GM12878 (cell line): ENCODE measurements at regions not wholly inside any gene's neighbourhood (a gene's known extent, or its start where the extent isn't known, plus 50 kb on each side); places are given as distances from the start of the nearest gene placed in this dataset.

Source experiments
- ATAC-seq: fragments of 200-7000 bp; cut with Tn5 transposase; 3 replicates; pipeline ENCODE4 v1.9.1; 2020; ENCODE audit warnings: mild to moderate bottlenecking, moderate library complexity
- BruUV-seq: library from RNA; stranded (reverse); fragments of 400-500 nt; replicated peaks from 2 replicates; lab custom pipeline; 2021; lab: Mats Ljungman, UMichigan
- CTCF ChIA-PET: fragments of 300-600 bp; sonication (Branson Sonifier 250); formaldehyde crosslinking; extraction: SDS; loops from one replicate; lab custom pipeline; 2021; ENCODE audit warnings: inconsistent platforms; lab: Yijun Ruan, JAX
- POLR2A ChIA-PET: fragments of 350-600 bp; formaldehyde crosslinking; extraction: SDS; loops from one replicate; lab custom pipeline; 2021; ENCODE audit warnings: inconsistent platforms; lab: Charles Lee
- RAD21 ChIA-PET: fragments of 300-600 bp; sonication (Branson Sonifier 250); formaldehyde crosslinking; loops from one replicate; lab custom pipeline; 2023; ENCODE audit warnings: antibody characterized with exemption; ENCODE audit not compliant: unreplicated experiment; lab: Charles Lee
- SMC1A ChIA-PET: fragments of 300-600 bp; sonication (Branson Sonifier 250); formaldehyde crosslinking; loops from one replicate; lab custom pipeline; 2023; ENCODE audit not compliant: unreplicated experiment, uncharacterized antibody; lab: Charles Lee
- DNase-seq: peaks from one replicate; pipeline ENCODE4 v3.0.0-alpha.2; 2011; ENCODE audit warnings: low read depth, low spot score
- FAIRE-seq: peaks from 3 replicates; lab custom pipeline; 2011; peaks lifted over from hg19 to GRCh38; lab: Jason Lieb, UNC
- H2AFZ ChIP-seq: 2 replicates; pipeline ENCODE4 v1.6.0; 2011; ENCODE audit warnings: low read depth, low read length, control low read depth; ENCODE audit not compliant: control insufficient read depth
- H3K27ac ChIP-seq: 2 replicates; pipeline ENCODE4 v1.5.1; 2011; ENCODE audit warnings: control low read depth; ENCODE audit not compliant: control insufficient read depth, insufficient read depth
- H3K27me3 ChIP-seq, 2 experiments: replicated peaks in 1 of 2; 2 replicates each; pipeline versions ENCODE4 v1.6.0 to v1.6.1; 2011; ENCODE audit warnings: low read length in 1 of 2; ENCODE audit not compliant: control insufficient read depth in 2 of 2, insufficient read depth in 2 of 2
- H3K36me3 ChIP-seq, 2 experiments: 2 replicates each; pipeline ENCODE4 v1.5.1; 2011; ENCODE audit warnings: low read length in 1 of 2; ENCODE audit not compliant: control insufficient read depth in 2 of 2, insufficient read depth in 2 of 2
- H3K4me1 ChIP-seq: 2 replicates; pipeline ENCODE4 v1.6.1; 2011; ENCODE audit warnings: mild to moderate bottlenecking, low read length, moderate library complexity, mixed read lengths; ENCODE audit not compliant: control insufficient read depth, insufficient read depth
- H3K4me2 ChIP-seq: 2 replicates; pipeline ENCODE4 v1.6.0; 2011; ENCODE audit warnings: control low read depth; ENCODE audit not compliant: control insufficient read depth, insufficient read depth
- H3K4me3 ChIP-seq: fragments of 200-600 bp; sonication (generic); 2 replicates; pipeline ENCODE4 v1.5.1; 2016
- H3K79me2 ChIP-seq: 2 replicates; pipeline ENCODE4 v1.6.0; 2011; ENCODE audit warnings: low read length; ENCODE audit not compliant: control insufficient read depth, insufficient read depth
- H3K9ac ChIP-seq: 2 replicates; pipeline ENCODE4 v1.8.0; 2011; ENCODE audit warnings: low read length, control low read depth, mixed read lengths; ENCODE audit not compliant: control insufficient read depth, insufficient read depth
- H3K9me3 ChIP-seq: replicated peaks from 3 replicates; pipeline ENCODE4 v1.5.1; 2011; ENCODE audit warnings: mild to moderate bottlenecking, low read length; ENCODE audit not compliant: control insufficient read depth, insufficient read depth
- H4K20me1 ChIP-seq: 2 replicates; pipeline ENCODE4 v1.6.0; 2011; ENCODE audit not compliant: control insufficient read depth, insufficient read depth
- CBX5 ChIP-seq: sonication (generic); IDR thresholded peaks from 2 replicates; pipeline ENCODE4 v1.6.1; 2016; ENCODE audit warnings: low read depth, moderate library complexity, mild to moderate bottlenecking, inconsistent platforms
- CHD2 ChIP-seq: IDR thresholded peaks from 2 replicates; pipeline ENCODE4 v1.6.1; 2011; ENCODE audit warnings: low read depth, low read length, improper control_type of control experiment, borderline replicate concordance
- JUNB ChIP-seq: IDR thresholded peaks from 2 replicates; pipeline ENCODE4 v1.6.1; 2016; ENCODE audit warnings: antibody characterized with exemption, mild to moderate bottlenecking
- LARP7 ChIP-seq: fragments of 450-650 bp; IDR thresholded peaks from 2 replicates; pipeline ENCODE4 v1.6.1; 2017; ENCODE audit warnings: mild to moderate bottlenecking
- MTA2 ChIP-seq: fragments of 450-650 bp; IDR thresholded peaks from 2 replicates; pipeline ENCODE4 v1.6.1; 2016; ENCODE audit warnings: low read depth, mild to moderate bottlenecking, moderate library complexity
- NFYB ChIP-seq: IDR thresholded peaks from 2 replicates; pipeline ENCODE4 v1.6.1; 2011; ENCODE audit warnings: low read depth, mild to moderate bottlenecking, low read length, improper control_type of control experiment, moderate library complexity; ENCODE audit not compliant: insufficient read depth
- POLR2A ChIP-seq: IDR thresholded peaks from 2 replicates; pipeline ENCODE4 v1.6.1; 2011; ENCODE audit warnings: low read depth, mild to moderate bottlenecking, low read length
- SP1 ChIP-seq: IDR thresholded peaks from one replicate; pipeline ENCODE4 v1.6.1; 2011; ENCODE audit warnings: low read depth, low read length
- STAT3 ChIP-seq: IDR thresholded peaks from 2 replicates; pipeline ENCODE4 v1.6.1; 2011; ENCODE audit warnings: low read depth, low read length, improper control_type of control experiment
- ZBTB40 ChIP-seq: fragments of 450-650 bp; IDR thresholded peaks from 2 replicates; pipeline ENCODE4 v1.6.1; 2016; ENCODE audit warnings: mild to moderate bottlenecking, moderate library complexity, borderline replicate concordance
- ZNF622 ChIP-seq: fragments of 450-650 bp; IDR thresholded peaks from 2 replicates; pipeline ENCODE4 v1.6.1; 2017; ENCODE audit warnings: mild to moderate bottlenecking, inconsistent platforms
- WGBS: methylation state at CpG from one replicate; pipeline ENCODE4 v1.1.6; 2016; ENCODE audit warnings: low lambda C conversion rate; ENCODE audit not compliant: insufficient replicate concordance, insufficient coverage; ENCODE audit errors: missing lambda C conversion rate; 5-methylcytosine and 5-hydroxymethylcytosine counted together
- in situ Hi-C: fragments of 300-500 bp; cut with MboI; formaldehyde crosslinking; loops from 9 replicates; pipeline ENCODE4 v1.14.3; 2018; ENCODE audit warnings: mixed read lengths
- intact Hi-C: fragments of 100-400 bp; cut with micrococcal nuclease; formaldehyde crosslinking; loops from one replicate; pipeline ENCODE4 v1.14.2; 2022; ENCODE audit not compliant: unreplicated experiment

GRCh38 chr21:28247454-28248020, 745.1 kb downstream of the LTN1 start:
- DNase-seq (no peak), ATAC-seq (no peak), FAIRE-seq (no peak)
- H3K36me3 ChIP-seq = no peaks in the 10 kb centered on the region
- ChIA-PET CTCF (no interaction called here), SMC1A (no interaction called here), RAD21 (no interaction called here), POLR2A (no interaction called here)
- H3K79me2 ChIP-seq = no peaks in the 10 kb centered on the region
- no peak overlapping the region for H3K4me2 ChIP-seq
- TF ChIP-seq CHD2 (no peak), POLR2A (no peak), NFYB (no peak), SP1 (no peak), LARP7 (no peak), STAT3 (no peak), ZNF622 (no peak), MTA2 (no peak), JUNB (no peak), ZBTB40 (no peak), CBX5 (no peak)
- H3K9me3 ChIP-seq = no peaks in the 10 kb centered on the region
- H3K9ac ChIP-seq = no peak overlapping the region
- 13% methylated on average over 4 of the region's 4 CpGs for WGBS
- H2AFZ ChIP-seq = no peak overlapping the region
- no TSS peak for BruUV-seq
- no peak overlapping the region for H3K27ac ChIP-seq
- in situ Hi-C loops = no loop called here
- no peaks in the 10 kb centered on the region for H4K20me1 ChIP-seq
- no peaks in the 10 kb centered on the region for H3K27me3 ChIP-seq
- H3K4me3 ChIP-seq = no peak overlapping the region
- no peaks in the 10 kb centered on the region for H3K4me1 ChIP-seq
- intact Hi-C loops = no loop called here
